HG03159 (cell line): ENCODE measurements at regions not wholly inside any gene's neighbourhood (a gene's known extent, or its start where the extent isn't known, plus 50 kb on each side); places are given as distances from the start of the nearest gene placed in this dataset.

Experiments
- ATAC-seq: cut with Tn5 transposase; IDR thresholded peaks from one replicate; pipeline ENCODE4 v1.9.1; 2021; ENCODE audit warnings: mild to moderate bottlenecking, moderate library complexity; ENCODE audit not compliant: unreplicated experiment

GRCh38 chr10:83955406-83955805 is 183.9 kb upstream of the GHITM start:
- ATAC-seq, result no peak

GRCh38 chr10:83957168-83957947 is 182.0 kb upstream of the GHITM start:
- ATAC-seq, result no peak

GRCh38 chr10:83959328-83959727 is 180.0 kb upstream of the GHITM start:
- ATAC-seq, result no peak

- ATAC-seq, result no peak
Observed at GRCh38 chr10:83960125-83960524, 179.2 kb upstream of the GHITM start.

GRCh38 chr10:83961620-83962019 is 177.7 kb upstream of the GHITM start:
- ATAC-seq, result no peak

GRCh38 chr10:83963446-83963845 is 175.9 kb upstream of the GHITM start:
- ATAC-seq, result no peak

- ATAC-seq, result no peak
Observed at GRCh38 chr10:83965473-83965872, 173.8 kb upstream of the GHITM start.

- no peak for ATAC-seq
Observed at GRCh38 chr10:83968052-83968451, 171.3 kb upstream of the GHITM start.

- no peak for ATAC-seq
Observed at GRCh38 chr10:83978681-83979383, 160.5 kb upstream of the GHITM start.

- no peak for ATAC-seq
Observed at GRCh38 chr10:83982812-83983211, 156.5 kb upstream of the GHITM start.

- ATAC-seq, result no peak
Observed at GRCh38 chr10:83983578-83984255, 155.6 kb upstream of the GHITM start.

- no peak for ATAC-seq
Observed at GRCh38 chr10:83984256-83984640, 155.1 kb upstream of the GHITM start.

- ATAC-seq, result no peak
Observed at GRCh38 chr10:83986800-83987199, 152.5 kb upstream of the GHITM start.

- ATAC-seq, result no peak
Observed at GRCh38 chr10:83987216-83987615, 152.1 kb upstream of the GHITM start.

- no peak for ATAC-seq
Observed at GRCh38 chr10:83988435-83988834, 150.9 kb upstream of the GHITM start.

GRCh38 chr10:83990126-83990525 is 149.2 kb upstream of the GHITM start:
- peak; percentile 92 for ATAC-seq

GRCh38 chr10:83991986-83992753 is 147.1 kb upstream of the GHITM start:
- ATAC-seq, result peak; percentile 48

GRCh38 chr10:83994325-83994724 is 145.0 kb upstream of the GHITM start:
- no peak for ATAC-seq

GRCh38 chr10:83995738-83996331 is 143.5 kb upstream of the GHITM start:
- no peak for ATAC-seq

- ATAC-seq, result no peak
Observed at GRCh38 chr10:84004221-84004620, 135.1 kb upstream of the GHITM start.

GRCh38 chr10:84005403-84005802 is 133.9 kb upstream of the GHITM start:
- ATAC-seq, result no peak
